Fibroblast of lung (primary cell): ENCODE measurements at regions not wholly inside any gene's neighbourhood (a gene's known extent, or its start where the extent isn't known, plus 50 kb on each side); places are given as distances from the start of the nearest gene placed in this dataset.

Experiments used
- DNase-seq, 2 donors: peaks; one replicate each; pipeline versions ENCODE4 v3.0.0 to v3.0.0-alpha.2; 2010; ENCODE audit warnings: low read depth in 2 of 2
- H2AFZ ChIP-seq: 2 replicates; pipeline ENCODE4 v1.5.1; 2012; ENCODE audit warnings: low read length, control low read depth, inconsistent platforms
- H3K27ac ChIP-seq: 2 replicates; pipeline ENCODE4 v1.5.1; 2011; ENCODE audit warnings: low read length, control low read depth; ENCODE audit not compliant: insufficient read depth
- H3K27me3 ChIP-seq: 2 replicates; pipeline ENCODE4 v1.5.1; 2011; ENCODE audit warnings: mild to moderate bottlenecking, low read length; ENCODE audit not compliant: control insufficient read depth, insufficient read depth
- H3K36me3 ChIP-seq: 2 replicates; pipeline ENCODE4 v1.5.1; 2011; ENCODE audit warnings: low read length; ENCODE audit not compliant: control insufficient read depth, insufficient read depth
- H3K4me1 ChIP-seq: 2 replicates; pipeline ENCODE4 v1.5.1; 2011; ENCODE audit warnings: low read length; ENCODE audit not compliant: control insufficient read depth, insufficient read depth; ENCODE audit errors: extremely low read depth
- H3K4me2 ChIP-seq: 2 replicates; pipeline ENCODE4 v1.5.1; 2011; ENCODE audit warnings: low read length, control low read depth; ENCODE audit not compliant: insufficient read depth; ENCODE audit errors: extremely low read depth
- H3K4me3 ChIP-seq, 4 experiments: fragments of 200-600 bp in 1 of 4; sonication (generic) in 1 of 4; replicated peaks in 1 of 4; 2 replicates each; pipeline ENCODE4 v1.5.1; 2011 to 2016; ENCODE audit warnings: low read length in 4 of 4, low read depth in 3 of 4, mild to moderate bottlenecking in 3 of 4, control low read depth in 2 of 4, inconsistent platforms in 1 of 4, mixed read lengths in 1 of 4; ENCODE audit not compliant: insufficient read depth in 1 of 4; ENCODE audit errors: control extremely low read depth in 1 of 4
- H3K79me2 ChIP-seq: 2 replicates; pipeline ENCODE4 v1.5.1; 2012; ENCODE audit warnings: mild to moderate bottlenecking, low read length, inconsistent platforms; ENCODE audit not compliant: control insufficient read depth, insufficient read depth
- H3K9ac ChIP-seq: 2 replicates; pipeline ENCODE4 v1.5.1; 2011; ENCODE audit warnings: mild to moderate bottlenecking, low read length, control low read depth; ENCODE audit not compliant: insufficient read depth
- H3K9me3 ChIP-seq: 2 replicates; pipeline ENCODE4 v1.5.1; 2012; ENCODE audit warnings: low read depth, low read length; ENCODE audit not compliant: control insufficient read depth, insufficient read depth
- H4K20me1 ChIP-seq: 2 replicates; pipeline ENCODE4 v1.5.1; 2011; ENCODE audit warnings: low read length; ENCODE audit not compliant: control insufficient read depth, insufficient read depth; ENCODE audit errors: extremely low read depth
- CTCF ChIP-seq, 2 donors: IDR thresholded peaks in 1 of 2; conservative IDR thresholded peaks in 1 of 2; 1 replicate in 1 of 2; 2 replicates in 1 of 2; pipeline ENCODE4 v1.5.1; 2011 to 2012; ENCODE audit warnings: low read length in 2 of 2, control low read depth in 1 of 2, inconsistent platforms in 1 of 2, low read depth in 1 of 2, mild to moderate bottlenecking in 1 of 2
- EZH2 ChIP-seq: IDR thresholded peaks from 2 replicates; pipeline ENCODE4 v1.5.1; 2012; ENCODE audit warnings: low read length, control low read depth, mild to moderate bottlenecking; ENCODE audit errors: missing control alignments

- Histone ChIP-seq H3K4me1 (no peaks in the 10 kb centered on the region), H3K4me3 (no peak overlapping the region), H3K4me2 (no peak overlapping the region), H3K27me3 (no peaks in the 10 kb centered on the region), H3K79me2 (no peaks in the 10 kb centered on the region), H3K36me3 (no peaks in the 10 kb centered on the region), H3K27ac (no peak overlapping the region), H2AFZ (no peak overlapping the region), H3K9me3 (no peaks in the 10 kb centered on the region), H4K20me1 (no peaks in the 10 kb centered on the region), H3K9ac (no peak overlapping the region)
- TF ChIP-seq CTCF (conservative IDR thresholded peaks at IDR 0.05 in 1 of 2, IDR thresholded peaks at IDR 0.05 in 1 of 2; ENCODE audit: low read depth in 1 of 2, low read length in 2 of 2) = no peak
- no peak for TF ChIP-seq EZH2
- DNase-seq = no peak
These were observed 146.3 kb upstream of the APCDD1 start for GRCh38 chr18:10308154-10308553.

- Histone ChIP-seq H3K9me3 (no peaks in the 10 kb centered on the region), H3K9ac (no peak overlapping the region), H3K27me3 (no peaks in the 10 kb centered on the region), H2AFZ (no peak overlapping the region), H3K27ac (no peak overlapping the region), H3K36me3 (no peaks in the 10 kb centered on the region), H3K79me2 (no peaks in the 10 kb centered on the region), H3K4me3 (no peak overlapping the region), H4K20me1 (no peaks in the 10 kb centered on the region), H3K4me2 (no peak overlapping the region), H3K4me1 (no peaks in the 10 kb centered on the region)
- DNase-seq = no peak
- no peak for TF ChIP-seq EZH2
- TF ChIP-seq CTCF (conservative IDR thresholded peaks at IDR 0.05 in 1 of 2, IDR thresholded peaks at IDR 0.05 in 1 of 2; ENCODE audit: low read depth in 1 of 2, low read length in 2 of 2) = no peak
These were observed 143.8 kb upstream of the APCDD1 start for GRCh38 chr18:10310626-10311025.

- Histone ChIP-seq H3K27ac (no peak overlapping the region), H3K4me3 (no peak overlapping the region)
- DNase-seq = no peak
These were observed 142.0 kb upstream of the APCDD1 start for GRCh38 chr18:10312326-10313015.

More at GRCh38 chr18:10312326-10313015, 142.0 kb upstream of the APCDD1 start:
- Histone ChIP-seq H3K79me2 (no peaks in the 10 kb centered on the region), H3K36me3 (no peaks in the 10 kb centered on the region), H3K4me1 (no peaks in the 10 kb centered on the region), H3K4me2 (no peak overlapping the region), H3K27me3 (no peaks in the 10 kb centered on the region), H3K9ac (no peak overlapping the region), H3K9me3 (no peaks in the 10 kb centered on the region), H4K20me1 (no peaks in the 10 kb centered on the region), H2AFZ (no peak overlapping the region)
- no peak for TF ChIP-seq CTCF (conservative IDR thresholded peaks at IDR 0.05 in 1 of 2, IDR thresholded peaks at IDR 0.05 in 1 of 2; ENCODE audit: low read depth in 1 of 2, low read length in 2 of 2)
- no peak for TF ChIP-seq EZH2
